Suprapubic skin (tissue), 3 donors: ENCODE measurements at regions not wholly inside any gene's neighbourhood (a gene's known extent, or its start where the extent isn't known, plus 50 kb on each side); places are given as distances from the start of the nearest gene placed in this dataset.

Experiments used
- EP300 ChIP-seq: sonication (generic); formaldehyde crosslinking; IDR thresholded peaks from one replicate; pipeline ENCODE4 v1.6.1; 2017; ENCODE audit warnings: antibody characterized with exemption
- POLR2A ChIP-seq, 2 donors: fragments of 450-650 bp; IDR thresholded peaks; one replicate each; pipeline ENCODE4 v1.6.1; 2017; ENCODE audit warnings: antibody characterized with exemption in 2 of 2, mild to moderate bottlenecking in 2 of 2, moderate library complexity in 2 of 2
- TF ChIP-seq, protein P1 (sequence below), 2 donors: fragments of 200-600 bp in 1 of 2; fragments of 450-650 bp in 1 of 2; sonication (generic) in 1 of 2; IDR thresholded peaks; one replicate each; pipeline ENCODE4 v1.5.1; 2016 to 2019; ENCODE audit warnings: antibody characterized with exemption in 2 of 2, mild to moderate bottlenecking in 1 of 2, moderate library complexity in 1 of 2

DNA sequence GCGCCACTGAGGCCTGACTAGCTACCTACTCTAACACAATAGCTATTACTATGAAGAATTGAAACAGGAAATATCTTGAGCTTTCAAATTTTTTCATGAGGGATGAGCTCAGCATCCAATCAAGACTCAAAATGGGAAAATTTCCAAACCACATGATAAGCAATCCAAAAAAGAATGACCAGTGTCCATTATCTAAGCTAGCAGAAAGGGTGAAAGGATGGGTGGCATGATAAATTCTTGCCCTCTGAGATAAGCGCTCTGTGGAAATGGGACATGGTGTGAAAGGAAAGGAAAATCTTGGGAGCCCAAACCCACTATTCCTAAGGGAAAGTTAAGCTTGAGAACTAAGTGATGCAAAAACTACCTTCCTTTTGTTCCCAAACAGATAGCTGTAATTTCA is 170.2 kb upstream of the NREP start:
- TF ChIP-seq, protein P1, sequence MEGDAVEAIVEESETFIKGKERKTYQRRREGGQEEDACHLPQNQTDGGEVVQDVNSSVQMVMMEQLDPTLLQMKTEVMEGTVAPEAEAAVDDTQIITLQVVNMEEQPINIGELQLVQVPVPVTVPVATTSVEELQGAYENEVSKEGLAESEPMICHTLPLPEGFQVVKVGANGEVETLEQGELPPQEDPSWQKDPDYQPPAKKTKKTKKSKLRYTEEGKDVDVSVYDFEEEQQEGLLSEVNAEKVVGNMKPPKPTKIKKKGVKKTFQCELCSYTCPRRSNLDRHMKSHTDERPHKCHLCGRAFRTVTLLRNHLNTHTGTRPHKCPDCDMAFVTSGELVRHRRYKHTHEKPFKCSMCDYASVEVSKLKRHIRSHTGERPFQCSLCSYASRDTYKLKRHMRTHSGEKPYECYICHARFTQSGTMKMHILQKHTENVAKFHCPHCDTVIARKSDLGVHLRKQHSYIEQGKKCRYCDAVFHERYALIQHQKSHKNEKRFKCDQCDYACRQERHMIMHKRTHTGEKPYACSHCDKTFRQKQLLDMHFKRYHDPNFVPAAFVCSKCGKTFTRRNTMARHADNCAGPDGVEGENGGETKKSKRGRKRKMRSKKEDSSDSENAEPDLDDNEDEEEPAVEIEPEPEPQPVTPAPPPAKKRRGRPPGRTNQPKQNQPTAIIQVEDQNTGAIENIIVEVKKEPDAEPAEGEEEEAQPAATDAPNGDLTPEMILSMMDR (IDR thresholded peaks at IDR 0.05): no peak
- TF ChIP-seq POLR2A (IDR thresholded peaks at IDR 0.05): no peak
- no peak for TF ChIP-seq EP300
